ENCODE measurements at regions not wholly inside any gene's neighbourhood (a gene's known extent, or its start where the extent isn't known, plus 50 kb on each side); places are given as distances from the start of the nearest gene placed in this dataset.
A peak's percentile ranks its signal among the peaks of the same experiment; 100 is the strongest.

- intact Hi-C loops (cut with DNase I), result no loop called here
- Histone ChIP-seq H3K4me1 (ENCODE audit: control insufficient read depth in 2 of 3, insufficient read depth in 2 of 3, low read depth in 1 of 3, low read length in 3 of 3) (no peaks in the 10 kb centered on the region), H3K36me3 (ENCODE audit: control insufficient read depth in 2 of 3, insufficient read depth in 3 of 3, low read length in 3 of 3) (no peaks in the 10 kb centered on the region), H3K9ac (ENCODE audit: low read length in 3 of 3) (no peak overlapping the region), H3K27ac (ENCODE audit: low read depth in 2 of 2, low read length in 2 of 2) (no peak overlapping the region), H3K4me3 (ENCODE audit: low read length in 3 of 3) (no peak overlapping the region), H3K27me3 (ENCODE audit: control insufficient read depth, insufficient read depth, low read length) (no peaks in the 10 kb centered on the region), H3K9me3 (ENCODE audit: control insufficient read depth in 2 of 3, insufficient read depth in 1 of 3, low read length in 3 of 3) (no peaks in the 10 kb centered on the region)
- FAIRE-seq (no peak), DNase-seq (peak in 4 of 5 donors; percentile 52 to 81 (median 74))
- TF ChIP-seq CTCF (IDR thresholded peaks at IDR 0.05; ENCODE audit: borderline replicate concordance, extremely low read depth, insufficient read depth), result no peak
Observed at GRCh38 chr10:8731121-8732095, 676.9 kb downstream of the GATA3 start.

- Histone ChIP-seq H3K27me3 (ENCODE audit: control insufficient read depth, insufficient read depth, low read length) (no peaks in the 10 kb centered on the region), H3K4me3 (ENCODE audit: low read length in 3 of 3) (no peak overlapping the region), H3K4me1 (ENCODE audit: control insufficient read depth in 2 of 3, insufficient read depth in 2 of 3, low read depth in 1 of 3, low read length in 3 of 3) (no peaks in the 10 kb centered on the region), H3K27ac (ENCODE audit: low read depth in 2 of 2, low read length in 2 of 2) (no peak overlapping the region), H3K36me3 (ENCODE audit: control insufficient read depth in 2 of 3, insufficient read depth in 3 of 3, low read length in 3 of 3) (no peaks in the 10 kb centered on the region), H3K9ac (ENCODE audit: low read length in 3 of 3) (no peak overlapping the region), H3K9me3 (ENCODE audit: control insufficient read depth in 2 of 3, insufficient read depth in 1 of 3, low read length in 3 of 3) (no peaks in the 10 kb centered on the region)
- FAIRE-seq (no peak), DNase-seq (no peak)
- intact Hi-C loops (cut with DNase I), result no loop called here
- TF ChIP-seq CTCF (IDR thresholded peaks at IDR 0.05; ENCODE audit: borderline replicate concordance, extremely low read depth, insufficient read depth), result no peak
Observed at GRCh38 chr10:8738987-8739386, 684.5 kb downstream of the GATA3 start.

- intact Hi-C loops (cut with DNase I), result no loop called here
- Histone ChIP-seq H3K4me3 (ENCODE audit: low read length in 3 of 3) (no peak overlapping the region), H3K27ac (ENCODE audit: low read depth in 2 of 2, low read length in 2 of 2) (no peak overlapping the region), H3K36me3 (ENCODE audit: control insufficient read depth in 2 of 3, insufficient read depth in 3 of 3, low read length in 3 of 3) (no peaks in the 10 kb centered on the region), H3K9ac (ENCODE audit: low read length in 3 of 3) (no peak overlapping the region), H3K27me3 (ENCODE audit: control insufficient read depth, insufficient read depth, low read length) (no peaks in the 10 kb centered on the region), H3K9me3 (ENCODE audit: control insufficient read depth in 2 of 3, insufficient read depth in 1 of 3, low read length in 3 of 3) (no peaks in the 10 kb centered on the region), H3K4me1 (ENCODE audit: control insufficient read depth in 2 of 3, insufficient read depth in 2 of 3, low read depth in 1 of 3, low read length in 3 of 3) (no peaks in the 10 kb centered on the region)
- TF ChIP-seq CTCF (IDR thresholded peaks at IDR 0.05; ENCODE audit: borderline replicate concordance, extremely low read depth, insufficient read depth), result no peak
- FAIRE-seq, result no peak
- peak in 1 of 5 donors; percentile 36 for DNase-seq
Observed at GRCh38 chr10:8752146-8752843, 697.8 kb downstream of the GATA3 start.

Measured in kidney (tissue), 13 donors.